ENCODE measurements at regions not wholly inside any gene's neighbourhood (a gene's known extent, or its start where the extent isn't known, plus 50 kb on each side); places are given as distances from the start of the nearest gene placed in this dataset.

DNA sequence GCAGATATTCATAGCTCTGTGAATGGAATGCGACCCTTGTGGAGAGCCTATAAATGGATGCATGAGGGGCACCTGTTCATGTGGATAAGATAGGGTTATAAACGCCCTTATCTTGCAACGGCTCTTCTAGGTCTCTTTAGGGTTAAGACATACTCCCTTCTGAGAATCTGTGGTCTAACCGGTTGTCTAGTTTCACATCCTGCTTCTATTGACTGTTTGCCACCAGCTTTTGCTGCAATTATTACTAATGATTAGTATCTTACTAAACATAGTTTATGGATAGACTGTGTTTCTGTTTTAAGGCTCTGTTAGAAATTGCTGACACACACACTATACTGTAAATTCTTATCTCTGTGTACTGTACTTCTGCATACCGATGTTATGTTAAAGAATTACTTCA is 198.9 kb upstream of the CYLC2 start:
- no peak for DNase-seq (ENCODE audit: extremely low read depth, low read depth)

GRCh38 chr9:102795532-102795931 is 199.6 kb upstream of the CYLC2 start:
- DNase-seq (ENCODE audit: extremely low read depth, low read depth), result no peak
- TF ChIP-seq, protein P1, sequence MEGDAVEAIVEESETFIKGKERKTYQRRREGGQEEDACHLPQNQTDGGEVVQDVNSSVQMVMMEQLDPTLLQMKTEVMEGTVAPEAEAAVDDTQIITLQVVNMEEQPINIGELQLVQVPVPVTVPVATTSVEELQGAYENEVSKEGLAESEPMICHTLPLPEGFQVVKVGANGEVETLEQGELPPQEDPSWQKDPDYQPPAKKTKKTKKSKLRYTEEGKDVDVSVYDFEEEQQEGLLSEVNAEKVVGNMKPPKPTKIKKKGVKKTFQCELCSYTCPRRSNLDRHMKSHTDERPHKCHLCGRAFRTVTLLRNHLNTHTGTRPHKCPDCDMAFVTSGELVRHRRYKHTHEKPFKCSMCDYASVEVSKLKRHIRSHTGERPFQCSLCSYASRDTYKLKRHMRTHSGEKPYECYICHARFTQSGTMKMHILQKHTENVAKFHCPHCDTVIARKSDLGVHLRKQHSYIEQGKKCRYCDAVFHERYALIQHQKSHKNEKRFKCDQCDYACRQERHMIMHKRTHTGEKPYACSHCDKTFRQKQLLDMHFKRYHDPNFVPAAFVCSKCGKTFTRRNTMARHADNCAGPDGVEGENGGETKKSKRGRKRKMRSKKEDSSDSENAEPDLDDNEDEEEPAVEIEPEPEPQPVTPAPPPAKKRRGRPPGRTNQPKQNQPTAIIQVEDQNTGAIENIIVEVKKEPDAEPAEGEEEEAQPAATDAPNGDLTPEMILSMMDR (IDR thresholded peaks at IDR 0.05; ENCODE audit: low read depth, low read length), result no peak

More for the DNA sequence above, 198.9 kb upstream of the CYLC2 start:
- TF ChIP-seq, protein P1 (IDR thresholded peaks at IDR 0.05; ENCODE audit: low read depth, low read length), result no peak

DNA sequence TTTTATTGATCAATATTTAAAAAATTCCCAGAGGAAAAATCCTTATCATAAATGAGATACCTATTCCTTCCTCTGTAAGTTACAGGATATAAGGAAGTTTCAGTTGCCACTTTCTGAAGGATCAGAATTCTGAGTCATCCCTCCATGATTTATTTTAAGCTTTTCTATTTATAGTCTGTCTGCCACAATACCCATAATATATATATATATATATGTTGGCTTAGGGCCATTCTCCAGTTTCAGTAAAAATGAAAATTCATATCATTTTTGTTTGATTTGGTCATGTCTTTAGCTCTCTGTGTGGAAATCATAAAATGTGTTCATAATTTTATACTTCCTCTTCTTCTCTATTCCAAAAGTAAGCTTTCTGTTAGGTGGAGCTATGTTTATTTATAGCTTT is 215.8 kb upstream of the CYLC2 start:
- TF ChIP-seq, protein P1 (IDR thresholded peaks at IDR 0.05; ENCODE audit: low read depth, low read length), result no peak
- DNase-seq (ENCODE audit: extremely low read depth, low read depth), result no peak

GRCh38 chr9:102778746-102779145 is 216.4 kb upstream of the CYLC2 start:
- no peak for DNase-seq (ENCODE audit: extremely low read depth, low read depth)
- TF ChIP-seq, protein P1 (IDR thresholded peaks at IDR 0.05; ENCODE audit: low read depth, low read length), result no peak

GRCh38 chr9:102770704-102771103 is 224.4 kb upstream of the CYLC2 start:
- no peak for DNase-seq (ENCODE audit: extremely low read depth, low read depth)
- TF ChIP-seq, protein P1 (IDR thresholded peaks at IDR 0.05; ENCODE audit: low read depth, low read length), result no peak

- no peak for DNase-seq (ENCODE audit: extremely low read depth, low read depth)
- TF ChIP-seq, protein P1 (IDR thresholded peaks at IDR 0.05; ENCODE audit: low read depth, low read length), result no peak
These were observed 225.8 kb upstream of the CYLC2 start for GRCh38 chr9:102769307-102769706.

- no peak for DNase-seq (ENCODE audit: extremely low read depth, low read depth)
- TF ChIP-seq, protein P1 (IDR thresholded peaks at IDR 0.05; ENCODE audit: low read depth, low read length), result no peak
These were observed 227.1 kb upstream of the CYLC2 start for GRCh38 chr9:102768002-102768401.
